HG02970 (cell line): ENCODE measurements at regions not wholly inside any gene's neighbourhood (a gene's known extent, or its start where the extent isn't known, plus 50 kb on each side); places are given as distances from the start of the nearest gene placed in this dataset.
"Not testable (repeated sequence)": the region's sequence is repeated elsewhere in the genome, so short reads cannot be mapped to it uniquely, and the experiment has no call there.

Experiments used
- ATAC-seq: cut with Tn5 transposase; IDR thresholded peaks from one replicate; pipeline ENCODE4 v1.9.1; 2021; ENCODE audit warnings: mild to moderate bottlenecking, moderate library complexity, moderate number of reproducible peaks; ENCODE audit not compliant: unreplicated experiment, low FRiP score

DNA sequence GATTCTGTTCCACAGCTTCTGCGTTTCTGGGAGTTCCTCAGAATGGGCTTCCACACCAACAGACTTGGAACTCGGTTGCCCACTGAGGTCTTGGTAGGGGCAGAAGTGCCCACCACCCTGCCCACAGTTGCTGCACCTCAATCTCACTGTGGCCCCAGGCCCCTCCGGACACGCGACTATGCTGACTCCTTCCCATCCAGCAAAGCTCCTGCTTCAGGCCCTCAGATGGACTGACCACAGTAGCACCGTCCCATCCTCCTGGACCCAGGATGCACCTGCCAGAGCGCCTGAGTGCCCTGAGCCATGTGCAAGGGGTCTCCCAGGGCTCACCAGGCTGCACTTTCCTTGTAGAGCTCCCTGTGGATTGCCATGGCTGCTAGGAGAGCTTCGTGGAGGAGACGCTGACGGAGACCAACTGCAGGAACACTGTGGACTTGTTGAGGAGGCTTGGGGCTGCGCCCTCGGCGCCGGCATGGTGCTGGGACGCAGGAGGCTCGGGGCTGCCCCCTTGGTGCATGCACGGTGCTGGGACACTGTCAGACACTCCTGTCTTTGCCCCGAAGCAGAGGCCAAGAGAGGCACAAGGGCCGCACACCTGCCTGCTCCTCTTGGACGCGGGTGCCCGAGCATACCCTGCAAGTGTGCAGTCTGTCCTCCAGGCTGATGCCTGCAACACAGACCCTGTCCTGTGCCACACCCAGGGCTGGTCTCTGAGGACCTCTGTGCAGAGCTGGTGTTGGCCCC is 201.3 kb downstream of the LIPI start:
- ATAC-seq = not testable (repeated sequence)

GRCh38 chr21:14008436-14008835 is 202.3 kb downstream of the LIPI start:
- ATAC-seq = not testable (repeated sequence)

DNA sequence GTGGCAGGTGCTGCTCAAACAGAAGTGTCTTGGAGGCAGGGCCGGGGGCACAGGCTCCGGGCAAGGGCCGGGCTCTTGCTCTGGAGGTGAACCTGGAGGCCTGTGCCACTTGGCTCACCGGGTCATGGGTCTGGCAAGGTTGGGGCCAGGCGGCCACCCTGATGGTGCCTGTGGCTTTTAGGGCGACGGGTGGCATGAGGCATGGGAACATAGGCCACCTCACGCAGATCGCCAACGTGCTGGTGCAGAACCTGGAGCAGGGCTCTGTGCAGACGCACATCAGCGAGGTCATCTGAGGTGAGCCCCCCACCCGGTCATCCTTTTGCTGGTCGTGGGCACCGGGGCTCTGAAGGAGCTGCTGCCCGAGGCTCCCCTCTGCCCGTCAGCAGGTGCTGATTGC is 202.7 kb downstream of the LIPI start:
- ATAC-seq = not testable (repeated sequence)

- ATAC-seq = not testable (repeated sequence)
These were observed 204.6 kb downstream of the LIPI start for GRCh38 chr21:14006144-14006543.

GRCh38 chr21:13986996-13987958 is 223.5 kb downstream of the LIPI start:
- ATAC-seq = not testable (repeated sequence)

- not testable (repeated sequence) for ATAC-seq
These were observed 224.6 kb downstream of the LIPI start for GRCh38 chr21:13985865-13986863.

DNA sequence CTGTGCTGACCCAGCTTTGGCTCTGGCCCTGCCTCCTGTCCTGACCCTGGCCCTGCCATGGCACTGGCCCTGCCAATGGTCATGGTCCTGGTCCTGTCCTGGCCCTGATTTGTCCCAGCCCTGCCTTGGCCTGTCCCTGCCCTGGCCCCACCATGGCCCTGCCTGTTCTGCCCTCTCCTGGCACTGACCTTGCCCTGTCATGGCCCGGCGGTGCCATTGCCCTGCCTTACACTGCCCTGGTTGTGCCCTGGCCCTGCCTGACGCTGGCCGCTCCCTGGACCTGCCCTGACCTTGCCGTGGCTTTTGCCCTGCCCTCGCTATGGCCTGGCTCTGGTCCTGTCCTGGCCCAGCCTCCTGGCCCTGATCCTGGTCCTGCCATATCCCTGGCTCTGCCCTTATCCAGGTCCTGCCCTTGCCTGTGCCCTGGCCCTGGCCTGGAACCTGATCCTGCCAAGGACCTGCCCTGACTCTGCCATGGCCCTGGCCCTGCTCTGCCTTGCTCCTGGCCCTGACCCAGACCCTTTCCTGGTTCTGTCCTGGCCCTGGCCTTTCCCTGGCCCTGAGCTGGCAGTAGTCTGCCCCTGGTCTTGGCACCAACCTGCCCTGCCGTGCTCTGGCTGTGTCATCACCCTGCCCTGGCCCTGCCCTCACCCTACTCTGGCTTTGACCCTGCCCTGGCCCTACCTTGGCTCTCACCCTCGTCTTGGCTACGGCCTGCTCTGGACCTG is 225.5 kb downstream of the LIPI start:
- not testable (repeated sequence) for ATAC-seq

DNA sequence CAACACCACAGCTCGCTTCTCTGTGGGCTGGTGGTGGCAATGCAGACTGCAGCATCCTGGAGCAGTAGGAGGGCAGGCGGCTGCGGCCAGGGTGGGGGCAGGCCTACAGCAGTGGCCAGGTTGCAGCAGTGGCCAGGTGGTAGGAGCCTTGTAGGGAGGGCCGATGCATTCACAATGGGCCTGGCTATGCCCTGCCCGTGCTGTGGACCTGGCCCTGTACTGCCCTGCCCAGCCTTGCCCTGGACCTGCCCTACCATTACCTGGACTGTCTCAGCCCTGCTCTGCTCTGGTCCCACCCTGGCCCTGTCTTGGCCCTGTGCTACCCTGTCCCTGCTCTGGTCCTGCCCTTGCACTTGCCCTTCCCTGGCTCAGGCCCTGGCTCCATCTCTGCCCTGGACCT is 226.0 kb downstream of the LIPI start:
- ATAC-seq = not testable (repeated sequence)

- ATAC-seq = not testable (repeated sequence)
These were observed 229.3 kb downstream of the LIPI start for GRCh38 chr21:13981176-13982087.

DNA sequence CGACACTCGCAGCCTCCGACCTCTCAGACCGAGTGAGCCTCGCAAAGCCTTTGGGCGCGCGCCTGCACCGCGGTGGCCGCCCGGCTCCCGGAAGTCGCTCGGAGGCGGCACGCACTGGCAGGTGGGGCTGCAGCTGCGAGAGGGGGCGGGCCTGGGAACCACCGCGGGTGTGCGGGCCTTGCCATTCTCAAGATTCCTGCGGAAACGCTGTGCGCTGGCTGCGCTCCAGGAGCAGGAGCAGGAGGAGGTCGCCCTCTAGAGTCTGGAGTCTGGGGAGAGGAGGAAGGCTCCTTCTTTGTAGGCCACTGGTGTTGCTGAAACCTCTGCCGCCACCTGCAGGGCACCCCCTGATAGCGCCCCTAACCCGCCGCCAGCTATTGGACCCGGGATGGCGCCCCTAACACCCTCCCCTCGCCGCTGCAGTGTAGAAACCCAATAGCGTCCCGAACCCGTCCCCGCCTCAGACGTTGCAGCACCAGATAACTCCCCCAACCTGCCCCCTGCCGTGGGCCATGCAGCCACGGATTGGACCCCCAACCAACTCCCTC is 230.6 kb downstream of the LIPI start:
- ATAC-seq = peak; percentile 51

- not testable (repeated sequence) for ATAC-seq
These were observed 231.1 kb downstream of the LIPI start for GRCh38 chr21:13979608-13980007.

- ATAC-seq = not testable (repeated sequence)
These were observed 236.2 kb downstream of the LIPI start for GRCh38 chr21:13974582-13974981.

GRCh38 chr21:13969853-13970252 is 240.9 kb downstream of the LIPI start:
- not testable (repeated sequence) for ATAC-seq

DNA sequence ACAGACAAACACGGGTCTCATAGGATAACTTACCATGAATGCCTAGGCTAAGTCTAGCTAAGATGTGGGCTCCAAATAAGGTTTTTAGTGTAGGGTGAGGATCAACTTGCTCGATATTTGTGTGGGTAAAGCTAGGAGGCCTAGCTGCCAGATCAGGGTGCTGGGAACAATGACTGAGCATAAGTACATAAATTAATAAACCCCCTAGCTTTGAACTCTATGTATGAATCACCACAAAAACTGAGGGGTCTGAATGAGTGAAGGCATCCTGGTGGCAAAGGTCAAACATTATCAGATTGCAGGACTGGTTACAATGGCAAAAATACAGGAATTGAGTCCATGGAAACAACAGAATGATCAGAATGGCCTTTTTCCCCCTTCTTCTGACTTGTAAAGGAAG is 241.8 kb downstream of the LIPI start:
- ATAC-seq = not testable (repeated sequence)

- not testable (repeated sequence) for ATAC-seq
These were observed 247.5 kb downstream of the LIPI start for GRCh38 chr21:13963259-13963658.

DNA sequence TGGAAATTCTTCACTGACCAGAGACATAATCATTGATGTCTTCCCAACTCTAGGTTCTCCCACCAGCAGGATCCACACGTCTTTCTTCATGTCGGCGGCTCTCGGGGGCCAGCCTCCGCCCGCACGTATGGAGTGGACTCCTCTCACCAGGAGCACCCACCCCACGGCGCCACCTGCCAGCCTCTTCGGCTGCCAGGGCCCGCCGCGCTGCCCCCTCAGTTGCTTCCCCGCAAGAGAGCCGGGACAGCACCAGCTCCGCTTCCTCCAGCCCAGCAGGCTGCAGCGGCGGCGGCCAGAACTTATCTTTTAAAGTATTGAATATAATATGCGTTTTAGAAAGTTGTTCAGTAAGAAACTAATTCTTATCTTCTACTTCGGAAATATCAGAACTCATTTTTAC is 273.5 kb downstream of the LIPI start:
- ATAC-seq = no peak

DNA sequence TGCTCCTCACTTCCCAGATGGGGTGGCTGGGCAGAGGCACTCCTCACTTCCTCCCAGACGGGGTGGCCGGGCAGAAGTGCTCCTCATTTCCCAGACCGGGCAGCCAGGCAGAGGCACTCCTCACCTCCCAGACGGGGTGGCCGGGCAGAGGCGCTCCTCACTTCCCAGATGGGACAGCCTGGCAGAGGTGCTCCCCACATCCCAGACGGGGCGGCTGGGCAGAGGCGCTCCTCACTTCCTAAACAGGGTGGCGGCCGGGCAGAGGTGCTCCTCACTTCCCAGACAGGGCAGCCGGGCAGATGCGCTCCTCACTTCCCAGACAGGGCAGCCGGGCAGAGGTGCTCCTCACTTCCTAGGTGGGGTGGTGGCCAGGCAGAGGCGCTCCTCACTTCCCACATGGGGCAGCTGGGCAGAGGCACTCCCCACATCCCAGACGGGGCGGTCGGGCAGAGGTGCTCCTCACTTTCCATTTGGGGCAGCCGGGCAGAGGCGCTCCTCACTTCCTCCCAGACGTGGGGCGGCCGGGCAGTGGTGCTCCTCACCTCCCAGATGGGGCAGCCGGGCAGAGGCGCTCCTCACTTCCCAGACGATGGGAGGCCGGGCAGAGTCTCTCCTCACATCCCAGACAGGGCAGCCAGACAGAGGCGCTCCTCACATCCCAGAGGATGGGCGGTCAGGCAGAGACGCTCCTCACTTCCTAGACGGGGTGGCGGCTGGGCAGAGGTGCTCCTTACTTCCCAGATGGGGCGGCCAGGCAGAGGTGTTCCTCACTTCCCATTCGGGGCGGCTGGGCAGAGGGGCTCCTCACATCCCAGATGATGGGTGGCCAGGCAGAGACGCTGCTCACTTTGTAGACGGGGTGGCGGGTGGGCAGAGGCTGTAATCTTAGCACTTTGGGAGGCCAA is 274.5 kb downstream of the LIPI start:
- ATAC-seq = not testable (repeated sequence)
